ENCODE measurements at regions not wholly inside any gene's neighbourhood (a gene's known extent, or its start where the extent isn't known, plus 50 kb on each side); places are given as distances from the start of the nearest gene placed in this dataset.
A peak's percentile ranks its signal among the peaks of the same experiment; 100 is the strongest.
"Not testable (repeated sequence)": the region's sequence is repeated elsewhere in the genome, so short reads cannot be mapped to it uniquely, and the experiment has no call there.

DNA sequence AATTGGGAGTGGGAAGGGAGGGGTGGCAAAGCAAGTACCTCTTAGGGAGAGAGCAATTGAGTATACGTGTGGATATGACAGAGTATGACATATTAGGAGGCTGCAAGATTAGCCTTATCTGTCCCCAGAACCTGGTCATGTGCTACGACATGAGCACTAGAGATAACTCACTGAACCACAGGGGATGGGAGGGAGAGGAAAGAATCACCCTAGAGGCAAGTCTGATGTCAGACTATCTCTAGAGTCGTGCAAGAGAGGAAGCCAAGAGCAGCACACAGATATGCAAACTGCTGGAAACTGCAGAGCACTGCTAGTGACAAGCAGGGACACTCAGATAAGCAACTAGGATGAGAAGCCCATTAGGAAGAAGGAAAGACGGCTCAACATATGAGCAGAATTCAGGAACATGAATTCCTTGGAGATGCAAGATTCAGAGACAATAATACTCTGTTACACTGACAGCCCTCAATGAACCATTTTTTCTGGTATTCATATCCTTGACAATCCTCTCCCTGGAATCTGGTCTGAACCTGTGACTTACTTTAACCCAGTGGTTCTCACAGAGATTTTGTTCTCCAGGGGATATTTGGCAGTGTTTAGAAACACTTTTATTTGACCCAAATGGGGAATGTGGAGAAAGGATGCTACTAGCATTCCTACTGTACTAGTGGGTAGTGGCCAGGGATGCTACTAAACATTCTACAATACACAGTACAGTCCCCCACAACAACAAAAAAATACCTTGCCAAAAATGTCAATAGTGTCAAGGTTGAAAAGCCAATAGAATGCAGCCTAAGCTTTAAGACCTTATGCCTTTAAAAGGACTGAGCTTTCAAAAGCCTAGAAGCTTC, 84.0 kb upstream of the BMP2K start:
- DNase-seq (ENCODE audit: low read depth): no peak

DNA sequence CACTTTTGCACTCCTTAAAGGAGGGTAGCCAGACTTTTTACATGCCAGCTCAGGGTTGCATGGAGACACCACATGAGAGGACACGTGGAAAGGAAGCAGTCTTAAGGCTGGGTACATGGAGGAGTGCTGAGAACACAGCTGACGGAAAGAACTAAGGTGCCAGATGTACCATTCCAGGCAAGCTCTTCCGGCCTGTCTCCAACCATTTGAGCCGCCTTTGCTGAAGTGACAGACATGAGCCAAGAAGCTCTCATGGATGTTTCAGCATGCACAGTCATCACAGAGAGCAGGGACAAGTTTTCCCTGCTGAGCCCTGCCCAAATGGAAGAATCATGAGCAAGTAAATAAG, 83.4 kb upstream of the BMP2K start:
- no peak for DNase-seq (ENCODE audit: low read depth)

DNA sequence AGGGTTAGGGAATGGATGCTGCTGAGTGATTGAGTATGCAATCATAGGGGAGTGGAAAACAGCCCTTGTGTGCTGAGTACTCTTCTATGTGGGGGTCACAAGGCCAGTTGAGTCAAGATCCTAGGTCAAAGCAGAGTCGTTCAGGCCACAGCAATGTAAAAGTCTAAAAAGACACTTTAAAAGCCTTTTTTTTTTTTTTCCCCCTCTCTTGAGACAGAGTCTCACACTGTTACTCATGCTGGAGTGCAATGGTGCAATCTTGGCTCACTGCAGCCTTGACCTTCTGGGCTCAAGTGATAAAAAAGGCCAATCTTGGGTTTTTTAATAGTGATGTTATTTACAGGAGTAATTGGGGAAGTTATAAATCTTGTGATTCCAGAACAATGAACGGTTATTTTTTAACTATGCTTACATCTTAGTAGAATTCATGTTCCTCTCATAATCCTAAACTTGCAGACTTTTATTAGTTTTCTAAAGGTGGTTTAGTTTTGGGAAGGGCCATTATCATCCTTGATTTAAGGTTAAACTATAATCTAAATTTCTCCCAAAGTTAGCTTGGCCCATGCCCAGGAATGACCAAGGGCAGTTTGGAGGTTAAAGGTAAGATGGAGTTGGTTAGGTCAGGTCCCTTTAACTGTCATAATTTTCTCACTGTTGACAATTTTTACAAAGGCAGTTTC, 82.2 kb upstream of the BMP2K start:
- no peak for DNase-seq (ENCODE audit: low read depth)

DNA sequence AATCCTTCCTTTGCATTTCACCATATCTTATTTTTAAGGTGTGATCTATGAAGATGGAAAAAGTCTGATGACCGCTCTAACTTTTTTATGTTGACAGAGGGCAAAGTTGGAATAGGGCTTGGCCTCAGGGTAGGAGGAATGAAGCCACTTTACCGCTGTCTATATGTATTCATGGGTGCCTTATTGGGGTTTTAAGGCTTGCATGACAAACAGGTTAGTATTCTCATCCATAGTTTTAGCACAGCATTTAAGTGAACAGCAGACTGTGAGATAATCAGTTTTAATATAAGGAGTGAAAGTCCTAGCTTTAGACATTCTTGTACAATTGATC, 81.7 kb upstream of the BMP2K start:
- DNase-seq (ENCODE audit: low read depth): no peak

- DNase-seq (ENCODE audit: low read depth): no peak
Observed at GRCh38 chr4:78695910-78696309, 80.2 kb upstream of the BMP2K start.

DNA sequence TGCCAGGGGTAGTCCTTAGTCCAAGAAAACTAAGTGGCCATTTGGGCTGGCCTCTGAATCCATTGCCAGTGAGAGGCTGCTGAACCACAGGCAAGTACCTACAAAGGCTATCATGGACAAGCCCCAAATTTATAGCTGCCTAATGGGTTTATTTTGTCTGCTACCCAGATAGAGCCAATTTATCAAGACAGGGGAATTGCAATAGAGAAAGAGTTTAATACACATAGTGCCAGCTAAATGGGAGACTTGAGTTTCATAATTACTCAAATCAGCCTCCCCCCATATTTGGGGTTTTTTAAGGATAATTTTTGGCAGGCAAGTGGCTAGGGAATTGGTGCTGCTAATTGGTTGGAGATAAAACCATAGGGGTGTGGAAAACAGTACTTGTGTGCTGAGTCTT, 73.1 kb upstream of the BMP2K start:
- no peak for DNase-seq (ENCODE audit: low read depth)

DNA sequence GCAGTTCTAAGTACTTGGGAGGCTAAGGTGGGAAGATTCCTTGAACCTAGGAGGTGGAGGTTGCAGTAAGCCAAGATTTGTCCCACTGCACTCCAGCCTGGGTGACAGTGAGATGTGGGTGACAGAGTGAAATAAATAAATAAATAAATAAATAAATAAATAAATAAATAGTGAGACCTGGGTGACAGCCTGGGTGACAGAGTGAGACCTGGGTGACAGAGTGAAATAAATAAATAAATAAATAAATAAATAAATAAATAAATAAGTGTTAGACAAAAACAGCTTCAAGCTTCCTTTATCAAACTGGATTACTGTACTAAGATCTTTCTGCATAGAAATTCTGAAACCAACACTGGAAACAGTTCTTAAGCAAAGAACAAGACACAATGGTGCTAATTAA, 71.8 kb upstream of the BMP2K start:
- no peak for DNase-seq (ENCODE audit: low read depth)

DNA sequence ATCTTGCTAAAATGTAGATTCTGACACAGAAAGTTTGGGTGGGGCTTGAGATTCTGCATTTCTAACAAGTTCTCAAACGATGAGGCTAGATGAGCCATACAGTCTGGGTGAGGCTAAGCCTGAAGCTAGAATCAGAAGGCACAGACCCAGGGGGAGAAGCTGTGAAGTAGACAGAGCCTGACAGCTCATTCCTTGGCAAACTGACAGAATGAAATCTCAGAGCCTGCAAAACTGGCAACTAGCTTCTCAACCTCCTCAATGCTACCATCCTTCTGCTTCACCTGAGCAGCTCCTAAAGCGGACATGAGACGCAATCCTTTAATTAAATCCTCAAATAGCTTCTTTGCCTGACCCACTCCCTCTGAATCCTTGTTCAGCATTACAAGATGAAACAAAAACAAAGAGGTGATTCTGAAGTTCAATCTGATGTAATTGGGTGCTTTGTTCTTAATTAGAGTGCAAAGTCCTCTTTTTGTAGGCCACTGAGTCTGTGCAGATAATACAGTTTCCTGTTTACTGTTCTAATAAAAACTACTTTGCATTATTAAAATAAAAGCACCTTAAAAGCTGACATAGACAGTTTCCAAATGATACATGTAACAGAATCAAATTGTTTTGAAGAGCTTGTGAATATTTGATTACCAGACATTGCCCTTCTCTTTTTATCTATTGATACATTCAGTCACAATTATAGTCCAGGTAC, 71.0 kb upstream of the BMP2K start:
- no peak for DNase-seq (ENCODE audit: low read depth)

- DNase-seq (ENCODE audit: low read depth): no peak
Observed at GRCh38 chr4:78706302-78706701, 69.8 kb upstream of the BMP2K start.

GRCh38 chr4:78707268-78707667, 68.9 kb upstream of the BMP2K start:
- DNase-seq (ENCODE audit: low read depth): no peak

- DNase-seq (ENCODE audit: low read depth): no peak
Observed at GRCh38 chr4:78707793-78708192, 68.4 kb upstream of the BMP2K start.

GRCh38 chr4:78710536-78710935, 65.6 kb upstream of the BMP2K start:
- peak; percentile 2 for DNase-seq (ENCODE audit: low read depth)

DNA sequence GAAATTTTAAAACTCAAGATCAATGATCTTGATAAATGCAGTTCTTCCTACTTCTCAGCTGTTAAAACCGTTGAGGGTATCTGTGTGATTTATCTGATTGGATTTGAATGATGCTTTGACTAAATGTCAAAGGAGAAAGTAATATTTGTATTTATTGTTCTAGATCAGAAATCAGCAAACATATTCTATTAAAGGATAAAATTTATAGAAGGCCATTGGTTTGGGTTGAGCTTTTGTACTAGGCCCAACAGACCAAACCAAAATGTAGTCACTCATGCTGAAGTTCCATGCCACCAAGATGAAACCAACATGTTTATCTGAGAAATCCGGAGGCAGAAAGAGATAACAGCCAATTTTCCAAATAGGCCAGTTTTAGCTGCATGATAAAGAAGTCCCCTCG, 64.5 kb upstream of the BMP2K start:
- no peak for DNase-seq (ENCODE audit: low read depth)

DNA sequence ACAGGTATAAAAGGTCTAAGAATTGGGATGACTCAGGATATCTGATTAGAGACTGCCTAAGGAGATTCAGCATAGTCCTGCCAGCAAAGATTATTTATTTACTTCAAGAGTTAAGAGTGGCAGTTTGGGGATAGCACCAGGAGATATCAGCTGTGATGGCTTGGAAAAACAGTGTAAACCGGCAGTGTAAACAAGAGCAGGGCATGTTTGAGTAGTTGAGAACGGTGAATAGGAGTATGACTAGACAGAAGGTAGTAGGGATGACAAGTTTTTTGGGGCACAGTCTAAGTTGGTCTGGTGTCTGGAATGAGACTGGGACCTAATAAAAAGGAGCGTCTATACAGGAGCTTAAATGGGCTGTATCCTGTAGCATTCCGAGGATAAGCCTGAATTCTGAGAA, 61.6 kb upstream of the BMP2K start:
- DNase-seq (ENCODE audit: low read depth): not testable (repeated sequence)

DNA sequence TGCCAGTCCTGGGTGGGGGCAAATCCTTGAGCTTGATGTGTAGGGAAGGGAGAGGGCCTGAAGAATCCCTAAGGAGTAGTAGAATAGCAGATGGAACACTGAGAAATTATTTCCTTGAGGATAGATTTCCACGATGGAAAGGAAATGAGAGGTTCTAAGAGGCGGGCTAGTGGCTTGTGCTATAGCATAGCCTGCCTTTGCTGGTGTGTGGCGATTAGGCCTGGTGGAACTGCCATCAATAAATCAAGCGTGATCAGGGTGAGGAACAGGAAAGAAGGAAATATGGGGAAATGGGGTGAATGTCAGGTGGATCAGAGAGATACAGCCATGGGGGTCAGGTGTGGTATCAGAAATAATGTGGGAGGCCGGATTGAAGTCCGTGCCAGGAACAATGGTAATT, 60.8 kb upstream of the BMP2K start:
- DNase-seq (ENCODE audit: low read depth): not testable (repeated sequence)

GRCh38 chr4:78717712-78718111, 58.4 kb upstream of the BMP2K start:
- not testable (repeated sequence) for DNase-seq (ENCODE audit: low read depth)

DNA sequence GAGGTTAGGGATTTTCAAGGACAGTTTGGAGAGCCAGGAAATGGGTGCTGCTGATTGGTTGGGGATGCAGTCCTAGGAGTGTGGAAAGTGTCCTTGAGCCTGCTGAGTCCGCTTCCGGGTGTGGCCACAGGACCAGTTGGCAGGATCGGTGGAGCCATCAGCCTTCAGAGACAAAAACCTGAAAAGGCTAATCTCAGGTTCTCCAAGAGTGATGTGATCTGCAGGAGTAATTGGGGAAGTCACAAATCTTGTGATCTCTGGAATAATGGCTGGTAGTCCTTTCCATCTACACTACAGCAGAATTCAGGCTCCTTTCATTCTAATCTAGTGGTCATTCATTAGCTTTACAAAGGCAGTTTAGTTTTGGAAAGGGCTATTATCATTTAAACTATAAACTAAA, 55.9 kb upstream of the BMP2K start:
- no peak for DNase-seq (ENCODE audit: low read depth)

- no peak for DNase-seq (ENCODE audit: low read depth)
Observed at GRCh38 chr4:78720994-78721677, 55.0 kb upstream of the BMP2K start.

GRCh38 chr4:78721747-78722146, 54.4 kb upstream of the BMP2K start:
- DNase-seq (ENCODE audit: low read depth): no peak

DNA sequence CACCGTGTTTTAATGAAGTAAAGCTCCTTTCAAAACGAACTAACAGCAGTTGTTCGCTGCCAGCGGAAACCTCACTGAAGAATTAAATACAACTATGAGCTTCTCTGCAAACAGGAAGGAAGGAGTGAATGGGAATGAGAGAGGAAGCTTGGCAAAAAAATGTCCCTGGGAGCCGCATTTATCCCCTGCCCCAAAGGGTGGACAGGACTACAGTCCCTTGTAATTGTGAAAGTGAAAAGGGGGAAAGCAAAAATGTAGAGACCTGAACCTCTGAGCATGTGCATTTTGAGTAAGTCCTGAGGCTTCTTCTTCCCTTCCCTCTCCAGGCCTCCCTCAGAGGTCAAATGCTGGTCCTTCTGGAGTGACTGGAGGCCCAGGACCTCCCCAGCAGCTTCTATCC, 53.8 kb upstream of the BMP2K start:
- DNase-seq (ENCODE audit: low read depth): no peak

DNA sequence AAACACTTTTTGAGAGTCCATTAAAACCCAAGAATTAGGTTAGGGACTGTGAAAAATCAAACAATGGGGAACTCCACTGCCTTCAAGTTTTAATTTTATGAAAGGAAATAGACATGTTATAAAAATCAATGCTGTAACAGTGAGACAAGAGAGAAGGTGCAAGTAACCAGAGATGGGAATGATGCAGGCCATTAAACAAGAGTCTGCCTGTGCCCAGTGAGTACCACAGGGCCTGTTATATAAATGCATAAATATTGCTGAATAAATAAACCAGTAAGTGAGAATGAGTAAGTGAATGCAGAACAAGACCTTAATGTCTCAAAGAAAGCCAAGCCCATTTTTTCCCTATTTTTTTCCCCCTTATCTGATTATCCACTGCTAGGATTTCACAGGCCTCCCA, 53.3 kb upstream of the BMP2K start:
- DNase-seq (ENCODE audit: low read depth): no peak

Measured in Daoy (cell line).